HG03521 (cell line): ENCODE measurements at regions not wholly inside any gene's neighbourhood (a gene's known extent, or its start where the extent isn't known, plus 50 kb on each side); places are given as distances from the start of the nearest gene placed in this dataset.
"Not testable (repeated sequence)": the region's sequence is repeated elsewhere in the genome, so short reads cannot be mapped to it uniquely, and the experiment has no call there.

Experiments
- ATAC-seq: cut with Tn5 transposase; IDR thresholded peaks from one replicate; pipeline ENCODE4 v1.9.1; 2021; ENCODE audit warnings: mild to moderate bottlenecking, moderate library complexity; ENCODE audit not compliant: unreplicated experiment

DNA sequence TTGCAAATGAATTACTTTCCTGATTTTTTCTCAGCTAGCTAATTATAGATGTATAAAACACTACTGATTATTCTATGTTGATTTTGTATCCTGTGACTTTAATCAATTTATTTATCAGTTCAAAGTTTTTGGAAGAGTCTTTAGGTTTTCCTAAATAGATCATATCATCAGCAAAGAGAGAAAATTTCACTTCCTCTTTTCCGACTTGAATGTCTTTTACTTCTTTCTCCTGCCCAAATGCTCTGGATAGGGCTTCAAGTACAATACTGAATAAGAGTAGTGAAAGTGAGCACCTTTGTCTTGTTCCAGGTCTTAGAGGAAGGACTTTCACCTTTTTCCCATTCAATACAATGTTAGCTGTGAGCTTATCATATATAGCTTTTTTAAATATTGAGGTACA lies 417.9 kb downstream of the PDGFC start:
- ATAC-seq: no peak

DNA sequence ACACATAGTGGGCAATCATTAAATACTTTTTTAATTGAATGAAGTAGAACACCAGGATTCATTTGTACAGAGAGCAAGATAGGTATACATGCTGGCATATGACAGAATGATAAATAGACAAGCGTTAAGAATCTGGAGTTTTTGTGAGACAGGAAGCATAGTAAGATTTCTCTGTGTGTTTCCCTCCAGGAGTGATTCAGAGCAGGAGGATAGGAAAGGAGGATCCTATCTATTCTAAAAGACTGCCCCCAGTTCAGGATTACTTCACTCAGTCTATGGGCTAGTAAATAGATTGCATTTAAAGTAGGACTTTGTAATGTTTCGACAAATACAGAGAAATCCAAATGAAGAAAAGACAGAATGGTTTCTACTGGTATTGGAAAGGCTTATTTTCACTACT lies 423.7 kb downstream of the PDGFC start:
- ATAC-seq: no peak

DNA sequence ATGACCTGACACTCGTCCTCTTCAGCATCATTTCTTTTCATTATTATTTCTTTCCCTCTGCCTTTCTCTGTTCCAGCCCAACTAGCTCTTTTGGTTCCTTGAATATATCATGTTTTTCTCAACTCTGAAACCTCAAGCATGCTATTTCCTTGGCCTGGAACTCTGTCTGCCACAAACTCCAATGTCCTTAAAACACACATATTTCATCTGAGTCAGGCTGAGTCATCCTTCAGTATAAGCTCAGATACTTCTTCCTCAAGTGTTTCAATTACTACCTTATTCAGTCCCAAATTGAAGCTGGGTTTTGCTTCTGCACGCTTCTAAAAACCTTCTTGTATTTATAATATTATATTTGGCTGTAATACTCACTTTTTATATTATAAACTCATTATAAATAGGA lies 424.2 kb downstream of the PDGFC start:
- no peak for ATAC-seq

DNA sequence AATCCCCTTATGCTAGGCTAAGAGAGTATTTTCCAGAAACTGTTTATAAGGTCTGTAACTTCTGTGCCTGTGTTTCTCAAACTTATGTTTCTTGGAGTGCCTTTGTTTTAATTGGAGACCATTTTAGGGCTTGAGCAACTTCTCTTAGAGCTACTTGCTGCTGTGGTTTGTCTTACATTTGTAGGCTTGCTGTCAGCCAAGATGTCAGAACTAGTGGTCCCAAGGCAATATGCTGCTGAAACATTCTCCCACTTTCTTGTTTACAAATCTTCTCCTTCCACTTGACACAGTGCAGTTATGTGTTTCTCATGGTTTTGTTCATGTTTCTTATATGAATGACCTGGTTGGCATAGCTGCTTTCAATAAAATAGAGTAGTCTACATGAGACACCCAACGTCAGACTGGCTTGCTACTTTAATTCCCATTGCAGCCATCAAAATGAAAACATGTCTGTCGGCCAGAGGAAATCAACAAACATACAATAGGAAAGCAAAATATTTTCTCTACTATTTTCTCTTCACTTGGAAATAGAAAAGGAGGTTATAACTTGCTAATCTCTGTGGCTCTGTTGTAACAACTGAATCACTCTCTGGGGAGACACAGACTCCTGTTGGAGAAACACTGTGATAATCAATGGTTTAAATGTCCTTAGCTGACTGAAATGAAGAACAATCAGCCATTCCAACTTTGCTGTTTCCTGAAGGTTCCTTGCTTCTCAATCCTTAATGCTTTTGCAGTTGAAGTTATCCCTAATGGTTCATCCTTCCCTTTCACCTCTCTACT lies 426.4 kb downstream of the PDGFC start:
- no peak for ATAC-seq

DNA sequence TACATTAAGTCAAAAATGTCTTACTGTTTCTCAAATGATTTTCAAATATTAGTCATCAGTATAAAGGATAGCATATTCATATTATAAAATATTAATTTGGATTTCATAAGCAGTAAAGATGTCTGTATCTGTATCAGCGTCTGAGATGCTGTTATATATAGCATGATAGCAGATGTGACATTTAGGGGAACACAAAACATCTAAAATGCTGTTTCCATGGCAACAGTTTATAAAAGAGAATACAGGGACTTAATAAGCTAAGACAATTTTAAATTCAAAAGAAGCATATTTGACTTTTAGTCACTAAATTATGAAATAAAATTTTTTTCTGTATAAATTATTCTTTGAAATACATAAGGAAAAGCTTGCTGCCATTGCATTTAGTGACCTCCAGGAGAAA lies 432.2 kb downstream of the PDGFC start:
- no peak for ATAC-seq

DNA sequence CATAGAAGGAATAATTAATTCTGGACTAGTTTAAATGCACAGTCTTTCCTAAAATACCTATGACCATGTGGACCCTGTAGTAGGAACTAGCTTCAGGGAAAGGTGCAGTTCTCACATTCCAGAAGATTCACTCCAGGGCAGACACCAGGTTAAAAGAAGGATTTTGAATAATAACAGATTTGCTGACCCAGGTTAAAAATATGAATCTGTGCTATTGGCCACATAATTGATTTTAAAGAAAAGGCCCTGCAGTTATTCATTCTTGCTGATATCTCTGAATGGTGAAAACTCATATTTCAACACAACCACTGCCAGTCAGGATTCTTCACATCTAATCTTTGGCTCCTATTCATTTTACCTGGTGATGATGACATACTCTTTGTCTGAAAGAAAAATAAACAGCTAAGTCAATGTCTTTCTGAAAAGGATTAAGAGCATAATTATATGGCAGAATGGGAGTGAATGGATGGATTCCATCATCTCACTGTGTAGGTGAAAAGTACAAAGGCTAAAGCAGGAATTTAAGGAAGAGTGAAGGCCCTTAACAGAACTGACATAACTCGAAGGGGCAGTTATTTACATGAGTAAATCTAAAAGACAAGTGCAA lies 432.8 kb downstream of the PDGFC start:
- no peak for ATAC-seq

DNA sequence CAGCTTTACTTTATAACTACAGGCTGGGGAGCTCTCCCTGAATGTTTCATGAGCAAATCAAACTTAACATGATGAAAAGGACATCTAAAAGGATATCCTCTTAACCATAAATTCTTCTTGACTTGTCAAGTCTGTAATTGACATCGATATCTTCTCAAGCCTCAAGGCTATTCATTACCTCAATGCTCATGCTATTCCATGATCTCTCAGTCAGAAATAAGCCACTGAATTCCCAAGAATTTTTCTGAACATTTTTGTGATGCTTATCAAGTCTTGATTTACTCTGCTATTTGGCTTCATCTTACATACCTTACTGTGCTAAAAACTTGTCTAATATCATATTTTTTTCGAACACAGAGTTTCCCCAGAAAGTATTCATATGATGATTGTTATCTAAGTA lies 433.4 kb downstream of the PDGFC start:
- no peak for ATAC-seq

DNA sequence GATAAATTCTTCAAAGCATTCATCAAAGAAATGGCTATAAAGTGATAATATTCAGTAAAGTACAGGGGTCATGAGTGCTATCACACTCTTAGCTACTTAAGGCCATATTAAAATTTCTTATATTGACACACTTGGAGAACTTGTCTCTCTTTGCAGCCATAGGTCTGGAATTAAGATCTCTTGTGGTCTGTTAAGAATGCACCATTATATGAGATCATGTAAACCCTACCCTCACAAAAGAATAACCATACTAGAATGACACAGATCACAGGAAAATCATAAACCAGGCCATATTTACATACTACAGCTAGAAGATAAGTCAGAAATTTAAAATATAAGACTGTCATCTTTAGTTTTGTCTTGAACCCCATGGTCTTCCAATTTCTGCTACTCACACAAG lies 434.3 kb downstream of the PDGFC start:
- ATAC-seq: no peak

DNA sequence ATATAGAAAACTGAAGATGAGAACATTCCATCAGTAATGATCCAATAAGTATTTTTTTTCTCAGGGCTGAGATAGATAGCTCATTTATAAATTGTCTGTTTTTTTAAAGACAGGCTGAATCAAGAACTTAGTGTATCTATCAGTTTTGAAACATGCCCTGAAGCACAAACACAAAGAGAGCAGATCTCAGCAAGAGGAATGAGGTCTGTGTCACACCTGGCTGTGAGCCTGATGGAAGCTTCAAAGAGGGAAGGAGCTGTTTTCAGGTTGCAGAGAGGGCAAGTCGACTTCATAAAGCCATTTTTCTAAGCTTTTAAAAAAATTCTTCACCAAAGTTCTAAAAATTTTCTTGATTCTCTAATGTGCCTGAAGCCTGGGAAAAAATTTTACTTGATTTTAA lies 434.9 kb downstream of the PDGFC start:
- ATAC-seq: no peak

DNA sequence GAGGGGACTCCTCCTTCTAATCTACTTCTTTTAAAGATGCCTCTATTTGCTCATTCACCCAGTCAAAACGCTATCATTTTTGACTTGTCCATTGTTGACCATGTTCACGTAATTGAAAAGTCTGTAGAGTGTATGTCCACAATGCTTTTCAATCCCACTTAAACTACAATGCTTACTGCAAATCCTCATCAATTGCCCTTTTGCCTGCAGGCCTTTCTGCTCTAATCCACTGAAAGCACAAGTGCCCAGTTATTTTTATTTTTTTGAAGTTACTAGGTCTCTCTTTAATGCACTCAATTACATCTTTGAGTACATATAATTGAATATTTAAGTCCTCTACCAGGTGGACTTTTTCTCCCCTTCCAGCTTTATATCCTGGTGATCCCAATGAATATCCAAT lies 437.4 kb downstream of the PDGFC start:
- ATAC-seq: no peak

DNA sequence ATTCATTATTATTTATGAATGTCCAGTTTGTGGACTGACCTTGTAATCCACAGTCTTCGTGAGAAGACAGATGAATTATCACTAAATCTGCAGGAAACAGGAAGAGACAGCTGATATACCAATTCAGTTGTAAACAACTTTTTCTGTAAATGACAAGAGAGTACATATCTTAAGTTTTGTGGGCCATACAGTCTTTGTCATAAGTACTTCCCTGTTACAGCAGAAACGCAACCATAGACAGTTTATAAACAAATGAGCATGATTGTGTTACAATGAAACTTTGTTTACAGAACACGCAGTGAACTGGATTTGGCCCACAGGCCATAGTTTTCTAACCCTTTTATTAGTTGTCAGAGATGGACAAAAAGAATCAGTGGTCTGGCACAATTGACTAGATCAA lies 443.4 kb downstream of the PDGFC start:
- no peak for ATAC-seq

DNA sequence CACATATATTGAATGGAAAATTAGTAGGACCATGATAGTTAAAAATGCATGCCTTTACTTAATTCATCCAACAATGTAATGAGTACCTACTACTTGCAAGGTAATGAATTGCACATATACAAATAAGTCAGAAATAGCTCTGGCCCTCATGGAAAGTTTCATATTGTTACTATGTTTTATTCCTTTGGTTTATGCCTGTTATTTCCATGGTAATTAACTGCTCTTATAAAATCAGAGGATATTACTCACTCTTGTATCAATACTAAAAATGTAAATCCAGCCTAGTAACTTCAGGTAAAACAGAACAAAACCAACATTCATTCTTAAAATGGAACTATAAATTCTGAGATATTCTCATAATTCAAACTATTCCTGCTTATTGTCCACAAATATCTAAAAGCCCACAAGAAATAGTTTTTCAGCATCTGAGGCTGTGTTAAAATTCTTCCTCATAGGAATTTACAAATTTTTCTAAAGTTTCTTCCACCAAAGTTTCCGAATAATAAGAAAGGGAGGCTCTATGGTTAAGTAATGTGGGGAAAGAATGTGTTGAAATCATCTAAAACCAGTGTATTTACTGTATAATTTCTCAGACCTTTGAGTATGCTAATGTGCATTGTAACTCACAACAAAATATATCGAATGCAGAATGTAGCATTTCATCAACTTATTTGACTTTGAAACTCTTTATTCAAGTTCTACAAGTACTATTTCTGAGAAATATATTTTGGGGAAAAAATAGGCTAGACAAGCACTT lies 444.2 kb downstream of the PDGFC start:
- no peak for ATAC-seq

DNA sequence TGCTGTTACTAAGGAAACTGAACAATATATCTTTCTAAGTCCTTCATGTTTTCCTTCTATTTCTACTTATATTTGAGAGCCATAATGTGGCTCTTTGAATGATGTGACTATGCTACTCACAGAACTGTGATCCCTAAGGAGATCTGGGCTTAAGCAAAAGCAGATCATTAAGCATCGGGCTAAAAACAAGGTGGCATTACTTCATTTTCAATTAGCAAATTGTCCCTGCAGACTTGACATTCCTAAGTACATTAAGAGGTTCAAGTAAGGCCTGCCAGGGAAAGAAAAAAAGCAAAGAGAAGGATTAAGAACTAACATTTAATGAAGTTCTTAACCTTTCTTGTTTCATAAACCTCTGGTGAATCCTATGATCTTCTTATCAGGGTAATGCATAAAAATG lies 447.6 kb downstream of the PDGFC start:
- no peak for ATAC-seq

DNA sequence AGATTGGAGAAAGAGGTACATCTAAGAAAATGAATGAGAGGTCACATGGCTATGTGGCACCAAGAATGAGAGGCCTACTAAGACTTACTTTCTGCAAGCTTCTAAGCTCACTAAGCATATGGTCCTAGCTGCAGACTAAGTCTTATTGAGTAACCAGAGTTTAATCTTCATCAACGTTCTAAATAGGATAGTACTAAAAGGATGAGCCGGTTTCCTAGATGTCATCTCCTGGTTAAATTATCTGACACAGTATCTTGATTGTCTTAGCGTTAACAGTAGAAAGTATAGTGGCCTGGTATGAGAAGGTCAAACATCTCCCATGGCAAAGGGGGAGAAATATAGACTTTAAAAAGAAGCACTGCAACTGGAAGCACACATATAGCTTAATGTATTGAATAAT lies 448.1 kb downstream of the PDGFC start:
- no peak for ATAC-seq

DNA sequence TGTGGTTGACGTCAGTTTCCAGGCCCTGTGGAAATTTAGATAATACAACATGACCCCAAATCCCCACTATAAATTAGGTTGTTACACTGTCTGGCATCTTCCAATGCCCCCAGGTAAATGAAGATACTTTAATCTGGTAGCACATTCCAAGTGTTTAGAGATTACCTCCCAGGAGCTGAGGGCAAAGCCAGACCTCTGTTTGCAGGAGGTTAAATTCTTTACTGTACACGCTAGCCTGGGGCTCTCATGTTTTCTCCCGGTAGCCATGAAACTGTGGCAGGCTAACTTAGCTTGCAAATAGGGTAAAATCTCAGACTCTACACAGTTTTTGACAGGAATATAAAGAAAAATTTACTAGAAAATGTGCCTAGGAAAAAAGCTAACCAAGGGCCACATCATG lies 450.0 kb downstream of the PDGFC start:
- ATAC-seq: no peak

DNA sequence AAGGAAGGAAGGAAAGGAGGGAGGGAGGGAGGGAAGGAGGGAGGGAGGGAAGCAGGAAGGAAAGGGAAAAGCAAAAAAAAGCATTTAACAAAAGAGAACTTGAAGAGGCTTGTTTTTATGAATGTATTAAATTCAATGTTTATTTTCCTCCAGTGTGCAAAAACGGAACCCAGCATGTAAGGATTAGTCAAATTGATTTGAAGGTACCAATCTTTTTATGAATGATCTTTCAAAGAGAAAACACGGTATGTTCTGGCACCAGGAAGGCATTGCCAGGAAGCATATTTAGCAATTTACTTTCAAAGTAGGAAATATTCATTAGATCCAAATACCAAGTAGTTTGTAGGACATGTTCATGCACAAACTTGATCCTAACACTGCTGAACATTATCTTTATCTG lies 453.6 kb downstream of the PDGFC start:
- no peak for ATAC-seq

DNA sequence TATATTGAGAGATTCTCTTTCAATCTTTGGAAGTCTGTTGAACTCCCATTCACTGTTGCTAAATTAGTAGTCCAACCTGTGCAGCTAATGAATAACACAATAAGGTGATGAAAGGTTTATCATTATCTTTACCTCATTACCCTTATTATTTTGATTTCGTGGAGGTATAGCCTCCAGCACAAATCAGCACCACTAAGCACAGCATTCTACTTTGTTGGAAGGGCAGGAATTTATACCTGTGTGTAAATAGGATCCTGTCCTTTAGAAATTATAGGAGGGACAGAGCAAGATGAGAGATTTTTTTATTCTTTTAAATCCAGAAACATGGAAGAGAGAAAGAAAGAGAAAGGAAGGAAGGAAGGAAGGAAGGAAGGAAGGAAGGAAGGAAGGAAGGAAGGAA lies 454.1 kb downstream of the PDGFC start:
- no peak for ATAC-seq

DNA sequence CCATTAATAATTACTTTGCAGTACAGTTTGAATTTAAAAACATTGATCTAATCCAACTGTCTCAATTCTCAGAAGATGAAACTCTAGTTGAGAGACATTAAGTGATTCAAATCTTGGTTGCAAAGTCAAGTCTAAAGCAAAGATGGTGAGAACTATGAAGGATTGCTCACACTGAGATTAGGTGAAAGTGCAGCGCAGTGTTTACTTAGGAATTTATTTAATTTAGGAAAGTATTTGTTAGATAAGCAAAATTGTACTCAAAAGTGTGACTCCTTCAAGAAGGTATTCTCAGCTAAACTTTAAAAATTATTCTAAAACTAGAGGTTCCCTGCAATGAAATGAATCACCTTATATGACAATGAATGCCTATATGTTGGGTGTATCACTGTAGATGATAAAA lies 454.9 kb downstream of the PDGFC start:
- ATAC-seq: no peak

DNA sequence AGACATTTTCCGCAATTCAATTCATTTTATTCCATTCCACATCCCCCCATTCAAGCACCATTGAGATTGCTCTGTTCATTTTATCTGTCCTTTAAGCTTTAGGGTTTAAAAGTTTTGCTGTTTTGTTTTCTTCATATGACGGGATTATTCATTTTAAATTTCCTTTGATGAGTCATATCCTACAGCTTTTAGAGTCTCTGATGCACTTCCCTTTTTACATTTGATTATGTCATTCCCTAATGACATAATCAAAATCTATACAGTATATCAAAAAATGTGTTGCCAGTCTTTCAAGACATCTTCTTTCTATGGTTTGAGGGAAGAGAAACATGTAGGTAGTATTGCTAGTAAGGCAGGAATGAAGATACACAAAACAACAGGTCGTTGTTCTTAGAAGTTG lies 456.3 kb downstream of the PDGFC start:
- ATAC-seq: no peak

DNA sequence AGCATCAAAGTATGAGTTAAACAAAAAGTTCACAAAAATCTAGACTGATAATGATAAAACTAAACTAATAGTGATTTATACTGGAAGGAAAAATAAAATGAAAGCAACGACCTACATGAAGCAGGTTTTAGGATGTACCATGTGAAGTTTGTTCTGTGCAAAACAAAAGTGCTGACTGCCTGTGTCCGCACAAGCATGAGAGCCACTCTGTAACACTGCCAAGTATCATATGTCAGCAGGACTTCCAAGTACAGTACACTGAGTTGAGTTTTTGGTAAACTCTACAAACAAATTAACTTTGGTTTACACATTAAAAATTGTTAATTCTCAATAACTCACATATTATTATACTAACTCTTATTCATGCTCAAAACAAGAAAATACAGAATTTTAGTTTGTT lies 459.0 kb downstream of the PDGFC start:
- no peak for ATAC-seq

DNA sequence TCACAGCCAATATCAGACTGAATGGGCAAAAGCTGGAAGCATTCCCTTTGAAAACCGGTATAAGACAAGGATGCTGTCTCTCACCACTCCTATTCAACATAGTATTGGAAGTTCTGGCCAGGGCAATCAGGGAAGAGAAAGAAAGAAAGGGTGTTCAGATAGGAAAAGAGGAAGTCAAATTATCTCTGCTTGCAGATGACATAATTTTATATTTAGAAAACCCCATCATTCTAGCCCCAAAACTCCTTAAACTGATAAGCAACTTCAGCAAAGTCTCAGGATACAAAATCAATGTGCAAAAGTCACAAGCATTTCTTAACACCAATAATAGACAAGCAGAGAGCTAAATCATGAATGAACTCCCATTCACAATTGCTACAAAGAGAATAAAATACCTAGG lies 461.7 kb downstream of the PDGFC start:
- ATAC-seq: not testable (repeated sequence)

DNA sequence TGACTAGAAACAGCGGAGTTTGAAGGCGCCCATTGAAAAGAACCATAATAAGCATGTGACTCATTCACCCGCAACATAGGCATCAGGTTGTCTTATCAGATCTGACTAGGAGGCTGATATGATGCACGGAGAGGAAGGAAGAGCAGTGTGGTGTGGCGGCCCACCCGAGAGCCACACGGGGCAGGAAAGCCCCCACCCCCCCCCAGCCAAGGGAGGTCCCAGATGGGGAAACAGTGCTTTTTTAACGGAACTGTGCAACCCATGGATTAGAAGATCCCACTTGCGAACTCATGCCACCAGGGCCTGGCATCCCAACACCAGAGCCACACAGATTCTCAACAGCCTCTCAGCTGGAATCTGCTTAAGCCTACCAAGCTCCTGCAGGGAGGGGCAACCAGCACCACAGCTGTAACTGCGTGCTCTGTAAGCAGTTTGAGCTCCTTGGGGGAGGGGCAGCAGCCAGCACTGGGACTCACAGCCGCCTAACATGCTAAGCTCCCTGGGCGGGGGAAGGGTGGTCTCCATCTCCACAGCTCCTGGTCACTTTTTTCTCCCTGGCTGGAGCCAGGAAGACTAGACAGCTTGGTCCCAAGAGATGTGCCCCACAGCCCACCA lies 466.2 kb downstream of the PDGFC start:
- ATAC-seq: no peak
